SKM-1 treated with dmso at 0.1 percent for 144 hours (cell line): ENCODE measurements at regions not wholly inside any gene's neighbourhood (a gene's known extent, or its start where the extent isn't known, plus 50 kb on each side); places are given as distances from the start of the nearest gene placed in this dataset.
A peak's percentile ranks its signal among the peaks of the same experiment; 100 is the strongest.

ENCODE experiments used
- DNase-seq: peaks from one replicate; lab custom pipeline; 2025; ENCODE audit not compliant: unreplicated experiment; lab: John Stamatoyannopoulos, UW

GRCh38 chr22:27660306-27660705 is 141.2 kb downstream of the MN1 start:
- DNase-seq, result no peak

- no peak for DNase-seq
Measured at GRCh38 chr22:27662359-27663301, 138.9 kb downstream of the MN1 start.

- no peak for DNase-seq
Measured at GRCh38 chr22:27663812-27664211, 137.7 kb downstream of the MN1 start.

- DNase-seq, result no peak
Measured at GRCh38 chr22:27666272-27666997, 135.1 kb downstream of the MN1 start.

GRCh38 chr22:27667121-27667843 is 134.3 kb downstream of the MN1 start:
- DNase-seq, result peak; percentile 10

- DNase-seq, result peak; percentile 59
Measured at GRCh38 chr22:27668828-27669797, 132.4 kb downstream of the MN1 start.

- DNase-seq, result no peak
Measured at GRCh38 chr22:27669798-27670599, 131.6 kb downstream of the MN1 start.

GRCh38 chr22:27670701-27671412 is 130.7 kb downstream of the MN1 start:
- DNase-seq, result peak; percentile 21

GRCh38 chr22:27671413-27671935 is 130.1 kb downstream of the MN1 start:
- DNase-seq, result no peak

GRCh38 chr22:27672721-27673418 is 128.7 kb downstream of the MN1 start:
- no peak for DNase-seq

- DNase-seq, result no peak
Measured at GRCh38 chr22:27673839-27674238, 127.7 kb downstream of the MN1 start.

- DNase-seq, result no peak
Measured at GRCh38 chr22:27674261-27674923, 127.2 kb downstream of the MN1 start.

- DNase-seq, result no peak
Measured at GRCh38 chr22:27676545-27677213, 124.9 kb downstream of the MN1 start.

GRCh38 chr22:27677905-27678458 is 123.6 kb downstream of the MN1 start:
- no peak for DNase-seq

GRCh38 chr22:27679176-27679575 is 122.4 kb downstream of the MN1 start:
- no peak for DNase-seq

- DNase-seq, result no peak
Measured at GRCh38 chr22:27679693-27680488, 121.7 kb downstream of the MN1 start.
